Pons (tissue), 1 donor: ENCODE measurements at regions not wholly inside any gene's neighbourhood (a gene's known extent, or its start where the extent isn't known, plus 50 kb on each side); places are given as distances from the start of the nearest gene placed in this dataset.
"Not testable (repeated sequence)": the region's sequence is repeated elsewhere in the genome, so short reads cannot be mapped to it uniquely, and the experiment has no call there.

Source experiments
- DNase-seq: peaks from one replicate; pipeline ENCODE4 v3.0.0-alpha.2; 2016; ENCODE audit warnings: low spot score

DNA sequence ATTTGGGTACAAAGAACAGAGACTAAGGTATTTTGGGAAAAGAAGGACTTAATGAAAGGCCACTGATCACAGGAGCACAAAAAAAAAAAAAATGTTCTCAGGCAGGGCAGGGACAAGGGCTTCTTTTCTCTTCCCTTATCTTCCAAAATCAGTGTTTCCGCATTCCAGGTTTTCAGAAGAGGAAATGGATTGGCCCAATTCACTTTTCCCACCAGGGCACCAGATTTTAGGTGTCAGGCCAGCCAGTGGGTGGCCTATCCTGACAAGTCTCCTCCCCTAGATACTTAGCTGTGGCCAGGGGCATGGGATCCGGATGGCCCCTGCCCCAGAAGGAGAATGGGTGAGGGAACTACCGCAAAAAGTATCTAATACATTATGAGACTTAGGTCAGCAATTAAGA lies 88.9 kb upstream of the WAC start:
- DNase-seq = no peak

DNA sequence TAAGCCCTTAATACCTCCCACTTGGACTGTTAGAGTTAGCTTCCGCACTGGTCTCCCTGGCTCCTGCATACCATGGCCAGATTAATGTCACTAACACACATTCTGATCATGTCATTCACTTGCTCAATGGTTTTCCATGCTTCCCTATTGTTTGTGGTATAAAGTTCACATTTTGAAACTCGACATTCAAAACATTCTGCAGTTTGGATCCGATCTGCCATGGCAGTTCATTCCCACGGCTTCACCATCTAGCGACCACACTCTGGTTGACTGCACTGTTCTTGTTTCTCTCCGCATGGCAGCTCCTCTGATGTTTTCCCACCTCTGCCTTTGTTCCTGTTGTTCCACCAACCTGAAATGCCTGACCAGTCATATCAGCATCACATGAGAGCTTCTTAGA lies 87.4 kb upstream of the WAC start:
- DNase-seq = no peak

DNA sequence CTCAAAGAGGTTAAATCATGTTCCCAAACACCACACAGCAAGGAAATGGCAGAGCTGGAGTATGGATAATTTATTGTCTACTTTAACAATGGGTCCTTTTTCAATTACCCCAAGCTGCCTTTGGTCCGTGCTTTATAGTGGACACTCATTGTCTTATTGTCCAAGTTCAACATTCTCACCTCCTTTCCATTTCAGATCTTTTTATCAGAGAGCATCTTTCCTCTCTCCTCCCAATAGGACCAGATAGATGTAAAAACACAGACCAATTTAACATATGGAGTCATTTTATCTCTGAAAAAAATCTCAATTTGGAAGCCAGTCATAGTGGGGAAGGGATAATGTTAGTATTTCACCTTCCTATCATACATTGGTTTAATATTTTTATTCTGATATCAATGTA lies 83.5 kb upstream of the WAC start:
- DNase-seq = no peak

DNA sequence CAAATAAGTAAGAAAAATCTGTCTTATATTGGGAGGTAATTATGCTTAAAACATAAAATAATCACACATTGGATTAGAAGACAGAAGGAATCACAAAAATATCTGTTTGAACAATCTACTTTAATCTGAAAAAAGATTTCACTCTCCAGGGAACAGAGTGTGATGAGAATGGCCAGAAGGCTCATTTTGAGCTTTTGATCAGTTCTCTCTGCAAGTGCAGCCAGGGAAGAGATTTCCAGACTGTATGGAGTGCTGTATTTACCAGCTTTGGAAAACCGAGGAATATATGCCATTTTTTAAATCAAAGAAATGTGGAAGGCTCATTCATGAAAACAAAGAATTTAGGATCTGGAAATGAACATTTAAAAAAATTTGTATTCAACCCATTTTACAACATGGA lies 83.0 kb upstream of the WAC start:
- no peak for DNase-seq

DNA sequence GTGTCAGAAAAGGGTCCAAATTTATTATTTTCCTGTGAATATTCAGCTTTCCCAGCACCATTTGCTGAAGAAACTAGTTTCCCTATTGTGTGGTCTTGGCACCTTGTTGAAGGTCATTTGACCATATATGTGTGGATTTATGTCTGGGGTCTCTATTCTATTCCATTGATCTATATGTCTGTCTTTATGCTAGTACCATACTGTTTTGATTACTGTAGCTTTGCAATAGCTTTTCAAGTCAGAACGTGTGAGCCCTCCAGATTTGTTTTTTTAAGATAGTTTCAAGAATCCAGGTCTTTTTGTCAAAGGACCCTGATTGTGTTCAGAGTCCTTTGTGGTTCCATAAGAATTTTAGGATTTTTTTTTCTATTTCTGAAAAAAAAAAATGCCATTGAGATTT lies 79.0 kb upstream of the WAC start:
- no peak for DNase-seq

DNA sequence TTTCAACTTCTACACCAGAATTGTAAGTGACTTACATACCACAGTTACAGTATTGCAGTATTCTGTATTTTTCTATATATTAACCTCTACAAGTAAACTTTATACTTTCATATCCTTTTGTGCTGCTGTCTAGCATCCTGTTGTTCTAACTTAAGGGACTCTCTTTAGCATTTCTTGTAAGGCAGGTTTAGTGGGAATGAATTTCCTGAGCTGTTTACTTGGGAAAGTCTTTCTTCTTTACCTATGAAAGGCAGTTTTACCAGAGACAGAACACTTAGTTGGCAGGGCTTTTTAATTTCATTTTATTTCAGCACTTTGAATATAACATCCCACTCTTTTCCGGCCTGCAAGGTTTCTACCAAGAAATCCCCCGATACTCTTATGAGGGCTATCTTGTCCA lies 75.8 kb upstream of the WAC start:
- no peak for DNase-seq

DNA sequence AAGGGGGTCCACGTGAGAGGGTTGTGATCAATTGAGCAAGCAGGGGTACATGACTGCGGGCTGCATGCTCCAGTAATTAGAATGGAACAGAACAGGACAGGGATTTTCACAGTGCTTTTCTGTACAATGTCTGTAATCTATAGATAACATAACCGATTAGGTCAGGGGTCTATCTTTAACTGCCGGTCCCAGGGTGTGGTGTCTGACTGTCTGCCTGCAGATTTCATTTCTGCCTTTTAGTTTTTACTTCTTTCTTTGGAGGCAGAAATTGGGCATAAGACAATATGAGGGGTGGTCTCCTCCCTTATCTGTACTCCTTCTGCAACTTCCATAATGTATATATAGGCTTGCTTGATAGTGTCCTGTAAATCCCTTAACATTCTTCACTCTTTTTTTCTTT lies 75.0 kb upstream of the WAC start:
- DNase-seq = not testable (repeated sequence)

DNA sequence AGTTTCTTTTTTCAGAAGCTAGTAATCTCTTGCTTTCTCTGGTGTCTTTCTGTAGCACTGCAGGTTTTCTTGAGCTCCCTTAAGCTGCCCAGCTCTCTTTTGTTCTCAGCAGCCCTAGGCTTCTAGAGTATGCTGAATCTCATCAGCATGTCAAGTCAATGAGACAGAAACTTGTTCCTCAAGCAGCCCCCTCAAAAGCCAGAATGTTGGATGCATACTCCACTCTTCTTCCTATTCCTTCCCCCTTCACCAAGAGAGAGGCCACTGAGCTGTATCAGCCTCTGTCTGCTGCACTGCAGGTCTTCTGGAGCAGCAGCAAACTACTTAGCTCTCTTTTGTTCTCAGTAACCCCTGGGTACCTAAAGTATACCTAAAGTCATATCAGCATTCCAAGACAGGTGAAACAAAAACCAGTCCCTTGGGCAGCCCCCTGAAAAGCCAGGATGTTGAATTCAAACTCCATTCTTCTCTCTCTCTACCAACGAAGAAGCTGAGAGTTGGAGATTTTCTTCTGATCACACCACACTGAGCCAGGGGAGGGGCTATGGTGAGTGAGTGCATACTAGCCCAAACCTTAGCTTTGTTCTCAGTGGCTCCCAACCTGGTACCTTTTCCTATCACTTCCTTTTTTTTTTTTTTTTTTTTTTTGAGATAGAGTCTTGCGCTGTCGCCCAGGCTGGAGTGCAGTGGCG lies 73.3 kb upstream of the WAC start:
- DNase-seq = no peak

DNA sequence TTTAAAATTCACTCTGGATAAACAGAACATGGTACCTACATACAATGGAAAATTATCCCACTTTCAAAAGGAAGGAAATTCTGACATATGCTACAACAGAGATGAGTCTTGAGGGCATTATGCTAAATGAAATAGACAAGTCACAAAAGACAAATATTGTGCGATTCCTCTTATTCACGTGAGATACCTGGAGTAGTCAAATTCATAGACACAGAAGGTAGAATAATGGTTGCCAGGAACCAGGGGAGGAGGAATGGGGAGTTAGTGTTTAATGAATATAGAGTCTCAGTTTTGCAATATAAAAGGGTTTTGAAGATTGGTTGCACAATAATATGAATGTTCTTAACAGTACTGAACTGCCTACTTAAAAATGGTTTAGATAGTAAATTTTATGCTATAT lies 69.8 kb upstream of the WAC start:
- DNase-seq = no peak

DNA sequence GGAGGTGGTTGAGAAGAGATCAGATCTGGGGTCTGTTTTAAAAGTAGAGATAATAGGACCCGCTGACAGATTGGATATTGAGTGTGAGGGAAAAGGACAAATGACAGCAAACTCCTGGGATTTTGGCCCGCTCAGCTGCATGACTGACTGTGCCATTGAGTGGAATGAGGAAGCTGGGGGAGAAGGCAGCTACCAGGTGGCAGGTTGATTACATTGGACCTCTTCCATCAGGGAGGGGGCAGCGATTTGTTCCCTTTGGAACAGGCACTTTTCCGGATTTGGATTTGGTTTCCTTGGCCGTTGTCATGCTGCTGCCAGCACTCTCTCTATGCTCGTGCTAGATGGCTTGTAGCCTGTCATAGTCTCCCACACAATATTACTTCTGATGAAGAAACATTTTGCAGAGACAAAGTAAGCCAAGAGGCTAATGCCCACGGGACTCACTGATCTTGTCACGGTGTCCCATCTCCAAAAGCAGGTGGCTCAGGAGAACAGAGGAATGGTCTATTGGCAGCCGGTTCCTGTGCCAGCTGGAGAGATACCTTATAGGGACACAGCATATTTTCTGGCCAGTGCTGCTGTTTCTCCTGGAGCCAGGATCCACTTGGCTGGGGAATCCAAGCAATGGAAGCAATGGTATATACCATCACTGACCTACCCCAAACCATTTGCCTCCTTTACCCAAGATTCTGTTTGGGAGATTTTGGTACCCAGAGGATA lies 69.1 kb upstream of the WAC start:
- DNase-seq = no peak

DNA sequence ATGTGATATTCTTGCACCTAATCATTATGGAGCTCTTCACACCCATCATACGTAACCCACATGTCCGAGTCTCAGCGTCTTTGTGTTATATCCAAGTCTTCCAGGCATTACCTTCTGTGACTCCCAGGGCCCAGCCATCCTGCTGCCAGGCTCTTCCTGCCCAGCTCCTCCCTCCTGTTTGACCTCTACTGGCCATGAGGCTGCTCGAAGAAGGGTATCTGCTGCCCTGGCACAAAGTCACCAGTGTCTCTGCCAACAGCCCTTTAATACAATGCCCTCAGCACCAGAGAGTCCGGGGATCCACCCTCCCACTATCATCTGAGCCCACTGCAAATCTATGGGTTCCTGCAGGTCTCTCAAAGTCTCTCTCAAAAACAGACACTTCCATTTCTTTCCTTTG lies 65.3 kb upstream of the WAC start:
- DNase-seq = no peak

DNA sequence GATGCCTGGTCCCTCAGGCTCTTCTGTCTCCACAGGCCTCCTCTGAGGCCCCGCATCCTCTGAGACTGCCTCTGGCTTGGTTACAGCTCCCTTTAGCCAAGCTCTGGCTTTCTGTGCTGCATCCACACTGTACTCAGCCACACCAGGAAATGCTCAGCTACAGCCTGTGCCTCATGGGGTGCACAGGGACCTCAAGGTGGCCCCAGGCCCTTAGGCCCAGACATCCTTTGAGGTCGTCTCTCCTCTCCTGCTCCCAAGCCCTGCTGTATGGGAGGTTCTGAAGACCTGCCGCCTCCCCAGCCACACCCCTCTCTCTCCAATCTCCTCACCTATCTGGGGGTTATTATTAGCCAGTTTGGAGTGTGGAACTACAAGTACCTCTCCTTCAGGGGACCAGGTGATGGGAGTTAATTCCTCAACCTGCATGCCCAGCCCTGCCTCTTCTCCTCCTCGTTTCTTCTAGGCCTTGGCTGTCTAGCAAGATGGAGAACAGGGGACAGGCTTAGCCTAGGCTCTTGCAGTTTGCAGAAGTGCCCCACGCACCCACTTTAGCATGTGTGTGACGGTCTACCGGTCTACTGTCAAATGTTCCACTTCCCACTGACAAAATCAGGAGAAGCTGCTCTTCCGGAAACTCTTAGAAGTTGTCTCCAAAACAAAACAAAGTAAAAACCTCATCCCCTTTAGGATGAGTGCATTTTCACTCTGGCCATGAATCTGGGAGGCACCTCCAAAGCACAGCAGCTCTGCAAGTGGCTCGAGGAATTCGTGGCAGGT lies 64.0 kb upstream of the WAC start:
- DNase-seq = peak; percentile 16

DNA sequence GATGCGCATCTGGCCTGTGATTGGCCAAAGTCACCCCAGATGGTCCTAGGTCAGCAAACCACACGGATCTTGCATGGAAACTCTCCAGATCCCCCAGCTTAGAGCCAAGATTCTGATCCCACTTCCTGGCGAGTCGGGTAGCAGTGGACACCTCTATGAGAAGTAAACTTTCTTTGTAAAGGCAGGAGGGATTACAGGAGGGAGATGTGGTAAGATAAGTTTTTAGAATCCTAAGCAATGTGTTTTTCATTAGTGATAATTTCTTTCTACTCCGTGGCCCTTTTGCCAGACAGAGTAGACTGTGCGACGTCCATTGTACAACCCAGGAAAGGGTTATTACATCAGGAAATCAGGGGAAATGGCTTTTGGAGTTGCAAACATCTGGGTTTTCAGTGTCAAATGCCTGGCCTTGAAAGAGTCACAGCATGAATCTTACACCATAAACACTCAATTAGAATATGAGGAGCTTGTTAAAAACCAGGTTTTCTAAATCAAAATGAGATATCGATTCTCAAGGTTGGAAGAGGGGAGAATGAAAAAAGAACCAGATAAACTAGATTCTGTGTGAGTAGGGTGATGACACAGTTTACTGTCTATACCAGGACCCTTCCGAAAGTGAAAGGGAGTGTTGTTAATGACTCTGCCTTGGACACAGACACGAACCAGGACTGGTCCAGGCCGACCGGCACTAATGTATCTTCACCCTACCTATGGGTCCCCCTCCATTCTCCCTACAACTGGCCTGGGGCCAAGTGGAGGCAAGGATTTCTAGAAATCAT lies 61.9 kb upstream of the WAC start:
- DNase-seq = no peak

DNA sequence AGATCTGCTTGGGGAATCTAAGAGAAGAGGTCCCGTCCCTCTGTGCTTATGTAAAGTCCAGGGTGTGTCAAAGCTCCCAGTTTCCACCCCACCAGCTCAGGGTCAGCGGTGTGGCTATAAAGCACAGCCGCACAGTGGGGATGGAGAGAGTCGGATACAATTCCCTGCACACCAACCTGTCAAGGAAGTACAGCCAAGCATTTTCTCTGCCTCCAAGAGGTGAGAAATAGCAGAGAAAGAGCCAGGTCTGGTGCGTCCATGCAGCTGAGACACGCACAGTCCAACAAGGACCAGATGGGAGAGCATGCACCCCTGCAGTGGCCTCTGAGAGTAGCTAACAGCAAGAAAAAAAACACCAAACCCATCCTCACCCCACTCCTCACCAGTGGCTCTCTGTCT lies 61.3 kb upstream of the WAC start:
- DNase-seq = no peak

DNA sequence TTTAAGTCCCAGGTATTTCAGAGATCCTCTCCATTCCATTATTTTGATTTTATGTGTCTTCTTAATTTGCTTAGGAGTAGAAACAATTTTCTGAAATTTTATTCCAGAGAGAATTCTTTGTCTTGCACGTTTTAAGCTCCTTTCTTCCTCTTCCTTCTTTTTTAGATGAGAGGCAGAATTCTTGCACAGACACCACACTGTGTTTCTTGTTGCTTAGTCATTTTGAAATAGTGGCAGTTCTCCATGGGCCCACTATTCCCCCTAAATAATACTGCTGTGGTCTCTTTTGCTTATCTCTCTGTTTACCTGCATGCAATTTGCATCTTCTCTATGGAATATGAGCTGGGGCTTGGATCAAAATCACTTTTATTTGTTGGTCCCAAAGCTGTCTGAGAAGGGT lies 54.3 kb upstream of the WAC start:
- no peak for DNase-seq

DNA sequence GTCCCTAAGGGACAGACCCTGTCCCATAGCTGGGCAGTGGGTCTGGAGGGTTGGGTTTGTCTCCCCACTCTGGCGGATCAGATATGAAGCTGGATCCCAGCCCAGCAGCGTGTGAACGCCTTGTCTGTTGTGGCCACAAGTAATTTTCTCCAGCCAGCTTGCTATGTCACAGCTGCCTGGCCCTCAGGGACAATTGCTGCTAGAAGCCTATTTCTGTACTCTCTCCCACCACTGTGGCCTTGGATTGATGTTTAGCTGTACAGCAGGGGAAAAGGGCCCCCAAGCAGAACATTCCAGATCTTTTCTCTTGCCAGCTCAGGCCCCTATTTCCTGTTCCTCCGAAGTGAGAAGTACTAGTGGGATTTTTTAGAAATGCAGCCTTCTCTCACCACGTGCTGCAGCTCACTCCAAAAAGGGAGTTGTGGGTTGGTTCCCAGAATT lies 53.5 kb upstream of the WAC start:
- DNase-seq = peak; percentile 8

DNA sequence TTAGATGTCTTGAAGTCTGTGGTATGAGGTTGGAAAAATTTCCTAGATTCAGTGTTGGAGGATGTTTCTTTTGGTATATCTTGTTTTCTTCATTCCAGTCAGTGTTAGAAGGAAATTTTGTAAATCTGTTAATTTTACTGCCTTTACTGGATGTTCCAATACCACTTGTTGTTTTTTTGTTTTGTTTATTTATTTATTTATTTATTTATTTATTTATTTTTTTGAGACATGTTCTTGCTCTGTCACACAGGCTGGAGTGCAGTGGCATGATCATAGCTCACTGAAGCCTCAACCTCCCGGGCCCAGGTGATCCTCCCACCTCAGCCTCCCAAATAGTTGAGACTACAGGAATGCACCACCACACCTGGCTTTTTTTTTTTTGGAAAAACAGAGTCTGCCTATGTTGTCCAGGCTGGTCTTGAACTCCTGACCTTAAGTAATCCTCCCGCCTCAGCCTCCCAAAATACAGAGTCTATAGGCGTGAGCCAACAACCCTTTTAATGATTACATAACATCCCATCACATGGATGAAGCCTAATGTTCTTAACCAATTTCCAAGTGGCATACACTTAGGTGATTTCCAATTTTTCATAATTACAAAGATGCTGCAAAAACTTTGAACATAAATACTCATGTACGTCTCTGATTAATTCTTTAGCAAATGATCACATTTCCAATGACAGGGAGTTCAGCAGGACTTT lies 52.8 kb upstream of the WAC start:
- DNase-seq = no peak

DNA sequence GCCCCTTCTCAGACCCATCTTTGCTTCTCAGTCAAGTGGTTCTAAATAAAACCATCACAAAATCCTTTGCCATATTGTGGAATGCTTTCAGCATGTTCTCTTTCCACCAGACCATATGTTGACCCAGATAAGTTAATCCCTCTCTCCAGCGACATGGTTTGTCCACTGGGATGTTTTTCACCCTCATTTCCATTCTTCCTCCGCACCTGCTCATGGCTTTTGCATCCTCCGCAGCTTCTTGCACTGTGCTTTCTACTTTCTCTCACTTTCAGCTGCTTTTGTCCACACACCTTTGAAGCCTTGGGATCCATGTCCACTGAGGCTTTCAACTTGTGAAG lies 52.3 kb upstream of the WAC start:
- no peak for DNase-seq

DNA sequence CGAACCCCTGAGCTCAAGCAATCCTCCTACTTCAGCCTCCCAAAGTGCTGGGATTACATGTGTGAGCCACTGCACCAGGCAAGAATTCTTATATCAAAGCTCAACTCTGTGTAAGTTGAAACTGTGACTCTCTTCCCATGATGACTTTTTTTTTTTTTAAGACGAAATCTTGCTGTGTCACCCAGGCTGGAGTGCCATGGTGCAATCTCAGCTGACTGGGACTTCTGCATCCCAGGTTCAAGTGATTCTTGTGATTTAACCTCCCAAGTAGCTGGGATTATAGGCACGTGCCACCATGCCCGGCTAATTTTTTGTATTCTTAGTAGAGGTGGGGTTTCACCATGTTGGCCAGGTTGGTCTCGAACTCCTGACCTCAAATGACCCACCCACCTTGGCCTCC lies 51.6 kb upstream of the WAC start:
- DNase-seq = not testable (repeated sequence)

DNA sequence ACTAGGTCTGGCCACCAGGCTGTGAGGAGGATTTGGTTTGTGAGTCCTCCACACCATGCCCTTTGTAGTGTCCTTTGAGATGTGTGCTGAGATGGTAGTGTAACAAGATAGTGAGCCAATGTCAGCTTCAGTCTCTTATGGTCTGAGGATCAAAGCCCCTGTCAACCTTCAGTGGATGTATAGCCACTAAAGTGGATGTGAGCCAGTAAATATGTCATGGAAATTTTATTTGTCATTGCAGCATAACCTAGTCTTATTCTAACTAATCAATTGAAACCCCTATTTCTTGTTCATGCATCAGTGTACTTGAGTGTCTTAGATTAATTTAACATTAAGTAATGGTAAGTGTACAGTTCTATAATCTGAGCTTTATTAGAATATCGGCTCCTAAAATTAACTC lies 51.0 kb upstream of the WAC start:
- no peak for DNase-seq
